H1 (cell line): ENCODE measurements at regions not wholly inside any gene's neighbourhood (a gene's known extent, or its start where the extent isn't known, plus 50 kb on each side); places are given as distances from the start of the nearest gene placed in this dataset.

Experiments used
- CTCF ChIA-PET: fragments of 300-600 bp; sonication (Branson Sonifier 250); formaldehyde crosslinking; loops from one replicate; lab custom pipeline; 2021; ENCODE audit not compliant: partially characterized antibody; lab: Charles Lee
- POLR2A ChIA-PET: fragments of 300-600 bp; sonication (Branson Sonifier 250); formaldehyde crosslinking; loops from one replicate; lab custom pipeline; 2021; ENCODE audit warnings: inconsistent platforms; ENCODE audit not compliant: partially characterized antibody; lab: Charles Lee
- DNase-seq, 2 experiments: peaks; one replicate each; pipeline versions ENCODE4 v3.0.0 to v3.0.0-alpha.2; 2010 to 2022; ENCODE audit warnings: low spot score in 2 of 2, low read depth in 1 of 2, mixed read lengths in 1 of 2
- FAIRE-seq: peaks from 2 replicates; lab custom pipeline; 2011; peaks lifted over from hg19 to GRCh38; lab: Jason Lieb, UNC
- H2AFZ ChIP-seq: 2 replicates; pipeline ENCODE4 v1.8.1; 2012; ENCODE audit warnings: low read length, inconsistent platforms
- H2AK5ac ChIP-seq: 2 replicates; pipeline ENCODE4 v1.6.1; 2013; ENCODE audit warnings: low read depth, low read length
- H2BK120ac ChIP-seq: replicated peaks from 2 replicates; pipeline ENCODE3; 2013; ENCODE audit warnings: low read depth, low read length, inconsistent platforms
- H2BK12ac ChIP-seq: 2 replicates; pipeline ENCODE4 v1.6.1; 2013; ENCODE audit warnings: low read depth, low read length
- H2BK15ac ChIP-seq: 2 replicates; pipeline ENCODE4 v1.6.1; 2013; ENCODE audit warnings: low read length
- H2BK20ac ChIP-seq: 2 replicates; pipeline ENCODE4 v1.6.1; 2013; ENCODE audit warnings: low read length
- H2BK5ac ChIP-seq: 2 replicates; pipeline ENCODE4 v1.6.1; 2013; ENCODE audit warnings: low read depth, low read length
- H3K14ac ChIP-seq: 2 replicates; pipeline ENCODE4 v1.6.1; 2013; ENCODE audit warnings: inconsistent platforms; ENCODE audit not compliant: insufficient read length
- H3K18ac ChIP-seq: 2 replicates; pipeline ENCODE4 v1.6.1; 2013; ENCODE audit warnings: low read length; ENCODE audit errors: extremely low read depth
- H3K23ac ChIP-seq: 2 replicates; pipeline ENCODE4 v1.6.1; 2013; ENCODE audit warnings: inconsistent platforms; ENCODE audit not compliant: insufficient read length
- H3K23me2 ChIP-seq: 2 replicates; pipeline ENCODE4 v1.6.1; 2013; ENCODE audit warnings: low read depth, low read length
- H3K27ac ChIP-seq: 2 replicates; pipeline ENCODE4 v1.6.1; 2011; ENCODE audit warnings: low read depth, low read length, inconsistent platforms
- H3K27me3 ChIP-seq, 4 experiments: replicated peaks in 1 of 4; 1 replicate in 1 of 4; 2 replicates in 3 of 4; pipeline versions ENCODE4 v1.6.1 to v1.8.1; 2011 to 2013; ENCODE audit warnings: low read length in 3 of 4, mild to moderate bottlenecking in 3 of 4, inconsistent platforms in 2 of 4, mixed read lengths in 2 of 4, moderate library complexity in 1 of 4; ENCODE audit not compliant: control insufficient read depth in 3 of 4, insufficient read depth in 3 of 4; ENCODE audit errors: extremely low read depth in 1 of 4
- H3K36me3 ChIP-seq, 4 experiments: 2 replicates each; pipeline versions ENCODE4 v1.6.1 to v1.8.1; 2011 to 2013; ENCODE audit warnings: mild to moderate bottlenecking in 4 of 4, low read length in 3 of 4, moderate library complexity in 2 of 4, control low read depth in 1 of 4, inconsistent platforms in 1 of 4; ENCODE audit not compliant: insufficient read depth in 4 of 4, control insufficient read depth in 2 of 4
- H3K4ac ChIP-seq: replicated peaks from 2 replicates; pipeline ENCODE3; 2013; ENCODE audit warnings: low read length, low read depth, mixed read lengths, inconsistent platforms; ENCODE audit not compliant: insufficient read length
- H3K4me1 ChIP-seq, 4 experiments: replicated peaks in 1 of 4; 1 replicate in 1 of 4; 2 replicates in 3 of 4; pipeline versions ENCODE4 v1.6.1 to v1.8.1; 2011 to 2013; ENCODE audit warnings: low read length in 3 of 4, inconsistent platforms in 2 of 4, mixed read lengths in 1 of 4; ENCODE audit not compliant: insufficient read depth in 4 of 4, control insufficient read depth in 3 of 4
- H3K4me2 ChIP-seq, 2 experiments: 2 replicates each; pipeline versions ENCODE4 v1.6.1 to v1.8.1; 2011 to 2013; ENCODE audit warnings: low read depth in 2 of 2, low read length in 2 of 2, control low read depth in 1 of 2, inconsistent platforms in 1 of 2, mild to moderate bottlenecking in 1 of 2; ENCODE audit not compliant: insufficient read depth in 1 of 2
- H3K4me3 ChIP-seq, 4 experiments: fragments of 200-600, 300-600 bp in 1 of 4; sonication (generic), shearing (Covaris generic), sonication (Bioruptor Twin) in 1 of 4; 2 replicates each; pipeline versions ENCODE4 v1.5.1 to v1.8.1; 2011 to 2016; ENCODE audit warnings: low read length in 4 of 4, low read depth in 3 of 4, control low read depth in 2 of 4, inconsistent platforms in 2 of 4, mild to moderate bottlenecking in 2 of 4, mixed read lengths in 1 of 4, moderate library complexity in 1 of 4; ENCODE audit not compliant: insufficient read depth in 2 of 4; ENCODE audit errors: extremely low read depth in 1 of 4
- H3K56ac ChIP-seq: replicated peaks from 2 replicates; pipeline ENCODE3; 2013; ENCODE audit warnings: low read depth, mild to moderate bottlenecking, mixed read lengths, low read length, inconsistent platforms; ENCODE audit not compliant: insufficient read length
- H3K79me1 ChIP-seq: 2 replicates; pipeline ENCODE4 v1.6.1; 2013; ENCODE audit warnings: low read depth, low read length, control low read depth
- H3K79me2 ChIP-seq, 2 experiments: 2 replicates each; pipeline versions ENCODE4 v1.6.1 to v1.8.1; 2012 to 2013; ENCODE audit warnings: low read length in 2 of 2, mild to moderate bottlenecking in 2 of 2, inconsistent platforms in 1 of 2; ENCODE audit not compliant: insufficient read depth in 2 of 2, control insufficient read depth in 1 of 2
- H3K9ac ChIP-seq, 4 experiments: replicated peaks in 1 of 4; 1 replicate in 1 of 4; 2 replicates in 3 of 4; pipeline versions ENCODE4 v1.6.1 to v1.8.1; 2011 to 2013; ENCODE audit warnings: low read depth in 3 of 4, low read length in 3 of 4, control low read depth in 2 of 4, mild to moderate bottlenecking in 2 of 4, moderate library complexity in 2 of 4, inconsistent platforms in 1 of 4; ENCODE audit errors: extremely low read depth in 1 of 4
- H3K9me3 ChIP-seq, 2 experiments: 2 replicates each; pipeline versions ENCODE4 v1.6.1 to v1.8.1; 2012 to 2013; ENCODE audit warnings: mild to moderate bottlenecking in 2 of 2, moderate library complexity in 2 of 2, control low read depth in 1 of 2, inconsistent platforms in 1 of 2, low read depth in 1 of 2, low read length in 1 of 2, mixed read lengths in 1 of 2; ENCODE audit not compliant: insufficient read depth in 2 of 2
- H4K20me1 ChIP-seq, 2 experiments: replicated peaks in 1 of 2; 2 replicates each; pipeline versions ENCODE3 to v1.8.1; 2011 to 2013; ENCODE audit warnings: inconsistent platforms in 2 of 2, low read length in 2 of 2, mild to moderate bottlenecking in 1 of 2; ENCODE audit not compliant: insufficient read depth in 2 of 2, control insufficient read depth in 1 of 2
- H4K5ac ChIP-seq: 2 replicates; pipeline ENCODE4 v1.6.1; 2013; ENCODE audit warnings: low read length, low read depth, mixed read lengths, inconsistent platforms; ENCODE audit not compliant: insufficient read length
- H4K8ac ChIP-seq: 2 replicates; pipeline ENCODE4 v1.8.0; 2013; ENCODE audit warnings: mild to moderate bottlenecking, moderate library complexity, low read length, inconsistent platforms; ENCODE audit not compliant: insufficient read depth; ENCODE audit errors: extremely low read depth
- H4K91ac ChIP-seq: replicated peaks from 2 replicates; pipeline ENCODE3; 2013; ENCODE audit warnings: low read length, mixed read lengths, inconsistent platforms; ENCODE audit not compliant: insufficient read length
- CBX8 ChIP-seq: fragments of 300-800, 300-1000 bp; sonication (generic); IDR thresholded peaks from 2 replicates; pipeline ENCODE4 v1.7.1; 2016; ENCODE audit warnings: low read depth, low read length, borderline replicate concordance
- CEBPB ChIP-seq: IDR thresholded peaks from 2 replicates; pipeline ENCODE4 v1.6.1; 2012; ENCODE audit warnings: low read depth, low read length
- CTBP2 ChIP-seq: IDR thresholded peaks from 2 replicates; pipeline ENCODE4 v1.7.0; 2011; ENCODE audit warnings: borderline replicate concordance, mild to moderate bottlenecking, moderate library complexity, mixed read lengths, low read length; ENCODE audit not compliant: insufficient read depth, insufficient read length
- EZH2 ChIP-seq: fragments of 200-600 bp; sonication (generic); IDR thresholded peaks from 2 replicates; pipeline ENCODE4 v1.7.1; 2012; ENCODE audit warnings: low read depth, mild to moderate bottlenecking, moderate library complexity, low read length, inconsistent platforms; ENCODE audit not compliant: severe bottlenecking
- FOSL1 ChIP-seq: IDR thresholded peaks from 2 replicates; pipeline ENCODE4 v1.6.1; 2011; ENCODE audit warnings: mild to moderate bottlenecking, low read depth, low read length, moderate library complexity; ENCODE audit not compliant: insufficient read depth
- HDAC6 ChIP-seq: IDR thresholded peaks from one replicate; pipeline ENCODE4 v1.7.1; 2012; ENCODE audit warnings: low read depth, mild to moderate bottlenecking, inconsistent platforms, low read length, moderate library complexity
- MAFK ChIP-seq: IDR thresholded peaks from 2 replicates; pipeline ENCODE4 v1.6.1; 2012; ENCODE audit warnings: low read depth, mild to moderate bottlenecking, improper control_type of control experiment, low read length
- NANOG ChIP-seq: IDR thresholded peaks from 2 replicates; pipeline ENCODE4 v1.6.1; 2011; ENCODE audit warnings: low read length, low read depth, mild to moderate bottlenecking, inconsistent platforms; ENCODE audit not compliant: insufficient read depth, poor library complexity, severe bottlenecking
- POLR2AphosphoS5 ChIP-seq: IDR thresholded peaks from 2 replicates; pipeline ENCODE4 v1.6.1; 2011; ENCODE audit warnings: low read depth, low read length
- RFX5 ChIP-seq: IDR thresholded peaks from 2 replicates; pipeline ENCODE4 v1.6.1; 2011; ENCODE audit warnings: low read depth, low read length, improper control_type of control experiment, borderline replicate concordance
- WGBS, 2 experiments: shearing (Covaris generic) in 1 of 2; methylation state at CpG; one replicate each; pipeline versions ENCODE4 v1.1.6 to v1.1.7; 2013 to 2015; ENCODE audit warnings: low lambda C conversion rate in 2 of 2, mixed read lengths in 2 of 2, inconsistent platforms in 1 of 2, low coverage in 1 of 2, missing lambda C conversion rate in 1 of 2; ENCODE audit not compliant: insufficient replicate concordance in 2 of 2, insufficient coverage in 1 of 2, insufficient read length in 1 of 2; ENCODE audit errors: extremely low coverage in 1 of 2, missing lambda C conversion rate in 1 of 2; 5-methylcytosine and 5-hydroxymethylcytosine counted together
- TF ChIP-seq, protein P1 (sequence below): IDR thresholded peaks from 2 replicates; pipeline ENCODE4 v1.6.1; 2012; ENCODE audit warnings: inconsistent platforms

DNA sequence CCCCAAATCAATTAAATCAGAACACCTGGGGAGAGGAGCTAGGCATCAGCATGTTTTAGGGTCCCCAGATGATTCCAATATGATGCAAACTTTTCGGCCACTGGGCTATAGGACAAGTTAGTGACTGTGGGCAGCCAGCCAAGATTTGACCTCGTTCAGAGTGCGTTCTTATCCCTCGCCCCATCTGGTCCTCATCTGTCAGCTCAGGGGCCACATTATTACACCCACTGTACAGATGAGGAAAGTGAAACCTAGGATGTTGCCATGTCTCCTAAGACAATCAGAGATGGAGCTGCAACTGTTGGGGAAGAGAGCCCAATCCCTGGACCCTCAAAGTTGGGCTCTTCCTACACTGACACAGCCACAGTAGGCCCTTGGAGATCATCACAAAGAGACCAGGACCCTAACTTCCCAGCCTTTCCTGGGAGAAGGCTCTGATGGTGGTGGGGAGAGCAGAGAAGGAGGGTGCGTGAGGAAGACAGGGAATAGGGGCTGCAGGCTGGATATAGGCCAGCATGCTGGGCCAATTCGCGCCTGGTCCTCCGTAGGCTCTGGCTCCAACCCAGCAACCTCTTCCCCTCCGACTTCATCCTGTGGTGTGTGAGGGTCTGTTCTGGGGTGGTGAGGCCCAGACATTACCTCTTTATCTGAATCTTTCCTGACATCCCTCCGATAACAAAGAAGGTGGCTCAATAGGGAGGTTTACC, 109.4 kb upstream of the ZMIZ1 start:
- no peak overlapping the region for H3K4ac ChIP-seq
- H3K56ac ChIP-seq, result no peak overlapping the region
- H2BK20ac ChIP-seq, result no peak overlapping the region
- H2AK5ac ChIP-seq, result no peak overlapping the region
- CTCF ChIA-PET, result interaction anchor here (1.3 to 1.4 kb wide), 3 partner anchors 16 to 238 kb away, joined by 3 to 6 read pairs (median 4); no protein-coding TSS in a partner anchor
- no peaks in the 10 kb centered on the region for H3K79me2 ChIP-seq
- H3K9me3 ChIP-seq, result no peaks in the 10 kb centered on the region
- H3K27ac ChIP-seq, result no peak overlapping the region
- H2AFZ ChIP-seq, result no peak overlapping the region
- H3K18ac ChIP-seq, result no peak overlapping the region
- no peak for TF ChIP-seq CTBP2
- TF ChIP-seq, protein P1, sequence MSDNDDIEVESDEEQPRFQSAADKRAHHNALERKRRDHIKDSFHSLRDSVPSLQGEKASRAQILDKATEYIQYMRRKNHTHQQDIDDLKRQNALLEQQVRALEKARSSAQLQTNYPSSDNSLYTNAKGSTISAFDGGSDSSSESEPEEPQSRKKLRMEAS, result no peak
- no peak for TF ChIP-seq CBX8
- TF ChIP-seq CEBPB, result no peak
- TF ChIP-seq POLR2AphosphoS5, result no peak
- TF ChIP-seq EZH2, result no peak
- no peak for TF ChIP-seq RFX5
- TF ChIP-seq HDAC6, result no peak
- TF ChIP-seq NANOG, result no peak
- no peak for TF ChIP-seq MAFK
- no peak for TF ChIP-seq FOSL1
- WGBS, 2 experiments, result 93% methylated on average over 10 of the region's 10 CpGs; no CpG with 5 or more reads in 1 of the 2 experiments
- no peak overlapping the region; the same call in 1 of the 2 replicates for H2BK12ac ChIP-seq
- no peak overlapping the region for H4K91ac ChIP-seq
- H3K14ac ChIP-seq, result no peak overlapping the region
- no peak overlapping the region for H2BK15ac ChIP-seq
- H3K4me2 ChIP-seq, result no peak overlapping the region
- no peaks in the 10 kb centered on the region for H4K20me1 ChIP-seq
- POLR2A ChIA-PET, result no interaction called here
- H3K23ac ChIP-seq, result no peak overlapping the region
- FAIRE-seq (no peak), DNase-seq (no peak)
- no peaks in the 10 kb centered on the region; a peak in 3 of 7 replicates for H3K27me3 ChIP-seq
- no peaks in the 10 kb centered on the region for H3K79me1 ChIP-seq
- no peak overlapping the region for H3K4me3 ChIP-seq
- H4K8ac ChIP-seq, result no peak overlapping the region
- peaks cover under 1 to 14% (median 6%) of the 10 kb centered on the region in 4 experiments for H3K4me1 ChIP-seq
- no peak overlapping the region for H2BK120ac ChIP-seq
- H4K5ac ChIP-seq, result no peak overlapping the region
- no peaks in the 10 kb centered on the region for H3K36me3 ChIP-seq
- no peak overlapping the region for H3K9ac ChIP-seq
- peaks cover 2% of the 10 kb centered on the region; the same call in 1 of the 2 replicates for H3K23me2 ChIP-seq
- no peak overlapping the region for H2BK5ac ChIP-seq
